DND-41 (cell line): ENCODE measurements at regions not wholly inside any gene's neighbourhood (a gene's known extent, or its start where the extent isn't known, plus 50 kb on each side); places are given as distances from the start of the nearest gene placed in this dataset.

Source experiments
- ATAC-seq: fragments of 200-7000 bp; cut with Tn5 transposase; 3 replicates; pipeline ENCODE4 v1.9.1; 2021; ENCODE audit warnings: low read depth; ENCODE audit not compliant: insufficient read depth
- DNase-seq: peaks from one replicate; pipeline ENCODE4 v3.0.0-alpha.2; 2020
- H2AFZ ChIP-seq: 2 replicates; pipeline ENCODE4 v1.6.0; 2012; ENCODE audit warnings: low read depth, low read length
- H3K27ac ChIP-seq: 2 replicates; pipeline ENCODE4 v1.5.1; 2012; ENCODE audit warnings: low read length, inconsistent platforms
- H3K27me3 ChIP-seq: fragments of 200-600 bp; sonication (generic); 2 replicates; pipeline ENCODE4 v1.6.0; 2012; ENCODE audit warnings: low read length, mild to moderate bottlenecking, inconsistent platforms; ENCODE audit not compliant: insufficient read depth, poor library complexity
- H3K36me3 ChIP-seq: 2 replicates; pipeline ENCODE4 v1.5.1; 2012; ENCODE audit warnings: low read length, inconsistent platforms; ENCODE audit not compliant: insufficient read depth
- H3K4me1 ChIP-seq: 2 replicates; pipeline ENCODE4 v1.5.1; 2012; ENCODE audit warnings: mild to moderate bottlenecking, low read length; ENCODE audit not compliant: insufficient read depth
- H3K4me2 ChIP-seq: 2 replicates; pipeline ENCODE4 v1.6.0; 2012; ENCODE audit warnings: mild to moderate bottlenecking, moderate library complexity, low read length, inconsistent platforms; ENCODE audit not compliant: insufficient read depth
- H3K4me3 ChIP-seq, 2 experiments: fragments of 200-600 bp in 1 of 2; shearing (Covaris generic) in 1 of 2; 2 replicates each; pipeline ENCODE4 v1.5.1; 2012 to 2016; ENCODE audit warnings: inconsistent platforms in 2 of 2, low read length in 2 of 2, mild to moderate bottlenecking in 2 of 2, low read depth in 1 of 2, moderate library complexity in 1 of 2
- H3K79me2 ChIP-seq: 2 replicates; pipeline ENCODE4 v1.6.0; 2012; ENCODE audit warnings: low read length, inconsistent platforms; ENCODE audit not compliant: insufficient read depth
- H3K9ac ChIP-seq: 2 replicates; pipeline ENCODE4 v1.6.0; 2012; ENCODE audit warnings: low read depth, mild to moderate bottlenecking, inconsistent platforms, low read length, moderate library complexity
- H3K9me3 ChIP-seq: 2 replicates; pipeline ENCODE4 v1.5.1; 2012; ENCODE audit warnings: low read length, moderate library complexity, mild to moderate bottlenecking, inconsistent platforms; ENCODE audit not compliant: insufficient read depth, severe bottlenecking
- H4K20me1 ChIP-seq: 2 replicates; pipeline ENCODE4 v1.6.0; 2012; ENCODE audit warnings: low read length; ENCODE audit not compliant: insufficient read depth
- CTCF ChIP-seq: IDR thresholded peaks from 2 replicates; pipeline ENCODE4 v1.5.1; 2012; ENCODE audit warnings: borderline replicate concordance, low read length, moderate library complexity, mild to moderate bottlenecking; ENCODE audit not compliant: poor library complexity, severe bottlenecking; ENCODE audit errors: extremely low read depth
- EZH2 ChIP-seq: IDR thresholded peaks from 3 replicates; pipeline ENCODE4 v1.6.1; 2012; ENCODE audit warnings: borderline replicate concordance, low read depth, mild to moderate bottlenecking, moderate library complexity, low read length, inconsistent platforms; ENCODE audit not compliant: severe bottlenecking

GRCh38 chr2:207258263-207258991, 92.7 kb upstream of the KLF7 start:
- Histone ChIP-seq H3K9ac (no peak overlapping the region), H3K27me3 (peaks cover 13% of the 10 kb centered on the region), H3K9me3 (no peaks in the 10 kb centered on the region), H2AFZ (no peak overlapping the region), H3K4me1 (no peaks in the 10 kb centered on the region), H3K27ac (no peak overlapping the region), H3K4me3 (no peak overlapping the region), H3K79me2 (no peaks in the 10 kb centered on the region), H3K36me3 (no peaks in the 10 kb centered on the region), H4K20me1 (no peaks in the 10 kb centered on the region), H3K4me2 (no peak overlapping the region)
- ATAC-seq (no peak), DNase-seq (no peak)
- TF ChIP-seq CTCF (no peak), EZH2 (no peak)

GRCh38 chr2:207260021-207260420, 94.3 kb upstream of the KLF7 start:
- Histone ChIP-seq H3K36me3 (no peaks in the 10 kb centered on the region), H2AFZ (no peak overlapping the region), H4K20me1 (no peaks in the 10 kb centered on the region), H3K79me2 (no peaks in the 10 kb centered on the region), H3K9me3 (no peaks in the 10 kb centered on the region), H3K4me2 (no peak overlapping the region), H3K9ac (no peak overlapping the region), H3K27me3 (peaks cover 11% of the 10 kb centered on the region), H3K4me3 (no peak overlapping the region), H3K27ac (no peak overlapping the region), H3K4me1 (no peaks in the 10 kb centered on the region)
- no peak for TF ChIP-seq CTCF
- DNase-seq (no peak), ATAC-seq (no peak)

- no peak overlapping the region for H3K27ac ChIP-seq
- no peak for ATAC-seq
- no peak overlapping the region for H3K4me2 ChIP-seq
- H3K4me1 ChIP-seq, result no peaks in the 10 kb centered on the region
- H2AFZ ChIP-seq, result no peak overlapping the region
- no peaks in the 10 kb centered on the region for H3K36me3 ChIP-seq
- peaks cover 3% of the 10 kb centered on the region for H3K27me3 ChIP-seq
- H3K9me3 ChIP-seq, result no peaks in the 10 kb centered on the region
- H4K20me1 ChIP-seq, result no peaks in the 10 kb centered on the region
- H3K9ac ChIP-seq, result no peak overlapping the region
- no peak for DNase-seq
- no peak overlapping the region for H3K4me3 ChIP-seq
- H3K79me2 ChIP-seq, result no peaks in the 10 kb centered on the region
- no peak for TF ChIP-seq CTCF
- TF ChIP-seq EZH2, result no peak
Measured at GRCh38 chr2:207260947-207261346, 95.2 kb upstream of the KLF7 start.
